Erythroblast (primary cell): ENCODE measurements at regions not wholly inside any gene's neighbourhood (a gene's known extent, or its start where the extent isn't known, plus 50 kb on each side); places are given as distances from the start of the nearest gene placed in this dataset.

ENCODE experiments used
- GATA1 ChIP-seq: IDR thresholded peaks from 2 replicates; pipeline ENCODE4 v1.6.1; 2011; ENCODE audit warnings: low read depth, mild to moderate bottlenecking, control low read depth, low read length, moderate library complexity
- POLR2A ChIP-seq: IDR thresholded peaks from 2 replicates; pipeline ENCODE4 v1.6.1; 2011; ENCODE audit warnings: mild to moderate bottlenecking, low read length

DNA sequence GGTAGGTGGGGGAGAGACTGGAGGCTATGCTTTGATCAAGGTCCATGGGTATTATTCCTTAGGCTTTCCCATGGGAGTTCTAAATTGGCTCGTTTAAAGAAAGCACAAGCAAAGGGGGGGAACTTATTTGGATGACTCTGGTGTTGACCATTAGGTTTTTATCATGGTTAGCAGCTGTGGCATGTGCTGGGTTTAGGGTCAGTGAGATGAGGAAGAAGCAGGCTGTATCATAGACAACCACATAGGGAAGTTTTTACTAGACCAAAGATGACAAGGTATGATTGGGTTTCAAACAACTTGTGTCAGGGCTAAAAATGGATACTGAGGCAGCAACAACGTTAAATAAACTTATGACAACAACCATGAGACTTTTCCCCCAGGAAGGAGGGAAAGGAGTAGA lies 97.7 kb downstream of the DNAAF6 start:
- TF ChIP-seq POLR2A: no peak
- no peak for TF ChIP-seq GATA1
